H4 (cell line): ENCODE measurements at regions not wholly inside any gene's neighbourhood (a gene's known extent, or its start where the extent isn't known, plus 50 kb on each side); places are given as distances from the start of the nearest gene placed in this dataset.

Source experiments
- DNase-seq: peaks from one replicate; pipeline ENCODE4 v3.0.0-alpha.2; 2015; ENCODE audit warnings: low spot score

DNA sequence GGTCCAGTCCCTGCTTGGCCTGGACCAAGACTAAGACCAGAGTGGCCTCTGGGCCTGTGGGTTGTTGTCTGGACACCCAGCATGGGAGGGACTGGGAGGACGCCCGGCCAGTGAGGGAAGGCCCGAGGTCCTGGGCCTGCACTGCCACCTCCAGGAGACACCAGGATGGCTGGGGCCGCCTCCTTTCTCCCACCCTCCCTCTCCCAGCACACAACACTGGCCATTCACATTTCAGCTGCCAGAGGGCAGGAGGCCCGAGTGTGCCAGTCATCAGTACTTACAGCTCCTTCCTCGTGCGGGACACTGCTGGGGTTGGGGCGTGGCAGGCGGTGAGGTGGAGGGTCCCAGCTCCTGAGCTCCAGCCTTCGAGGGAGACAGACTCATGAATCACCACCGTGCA is 133.5 kb downstream of the ASB1 start:
- DNase-seq: no peak

DNA sequence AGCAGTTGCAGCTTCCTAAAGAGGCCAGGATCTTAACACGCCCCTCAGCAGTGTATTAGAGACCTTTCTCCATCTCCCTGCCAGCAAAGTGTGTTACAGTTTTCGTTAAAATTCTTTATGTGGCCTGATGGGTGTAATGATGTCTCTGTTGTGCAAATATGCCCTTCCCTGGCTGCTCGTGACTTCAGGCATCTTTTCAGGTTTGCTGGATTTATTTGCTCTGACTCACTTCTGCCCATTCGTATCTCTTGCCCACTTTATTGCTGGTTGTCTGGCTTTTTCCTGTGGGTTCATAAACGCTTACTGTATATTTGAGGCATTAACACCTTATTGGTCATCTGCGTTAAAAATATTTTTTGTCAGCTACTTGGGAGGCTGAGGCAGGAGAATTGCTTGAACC is 134.5 kb downstream of the ASB1 start:
- no peak for DNase-seq

DNA sequence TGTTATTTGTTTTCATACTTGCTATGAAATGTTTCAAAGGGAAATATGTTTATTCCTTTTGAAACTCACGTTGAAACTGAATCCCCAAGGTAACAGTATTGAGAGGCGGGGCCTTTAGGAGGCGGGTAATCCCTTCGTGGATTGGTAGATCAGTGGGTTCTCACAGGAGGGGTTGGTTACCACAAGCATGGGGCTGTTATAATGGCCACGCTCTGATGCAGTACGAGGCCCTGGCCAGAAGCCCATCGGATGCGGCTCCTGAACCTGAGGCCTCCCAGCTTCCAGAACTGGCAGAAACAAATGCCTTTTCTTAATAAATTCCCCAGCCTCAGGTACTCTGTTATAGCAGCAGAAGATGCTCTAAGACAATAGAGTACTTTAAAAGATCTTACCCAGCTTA is 135.7 kb downstream of the ASB1 start:
- DNase-seq: no peak

DNA sequence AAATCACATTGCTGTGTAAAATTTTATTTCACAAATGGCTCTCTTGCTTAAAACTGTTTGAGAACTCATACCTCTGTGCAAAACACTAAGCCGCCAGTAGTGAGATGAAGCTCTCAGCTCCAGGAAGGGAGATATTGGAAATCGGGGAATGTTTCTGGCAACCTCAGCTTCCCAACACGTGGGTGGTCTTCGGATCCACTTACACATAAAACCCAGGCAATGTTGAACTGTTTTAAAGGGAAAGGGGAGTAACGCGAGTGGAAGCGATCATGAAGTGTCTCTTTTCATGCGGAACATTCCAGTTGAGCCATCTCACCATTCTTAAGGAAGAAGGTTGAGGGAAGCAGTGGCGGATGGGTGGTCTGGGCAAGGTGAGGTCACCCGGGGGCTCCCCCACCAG is 136.8 kb downstream of the ASB1 start:
- no peak for DNase-seq

DNA sequence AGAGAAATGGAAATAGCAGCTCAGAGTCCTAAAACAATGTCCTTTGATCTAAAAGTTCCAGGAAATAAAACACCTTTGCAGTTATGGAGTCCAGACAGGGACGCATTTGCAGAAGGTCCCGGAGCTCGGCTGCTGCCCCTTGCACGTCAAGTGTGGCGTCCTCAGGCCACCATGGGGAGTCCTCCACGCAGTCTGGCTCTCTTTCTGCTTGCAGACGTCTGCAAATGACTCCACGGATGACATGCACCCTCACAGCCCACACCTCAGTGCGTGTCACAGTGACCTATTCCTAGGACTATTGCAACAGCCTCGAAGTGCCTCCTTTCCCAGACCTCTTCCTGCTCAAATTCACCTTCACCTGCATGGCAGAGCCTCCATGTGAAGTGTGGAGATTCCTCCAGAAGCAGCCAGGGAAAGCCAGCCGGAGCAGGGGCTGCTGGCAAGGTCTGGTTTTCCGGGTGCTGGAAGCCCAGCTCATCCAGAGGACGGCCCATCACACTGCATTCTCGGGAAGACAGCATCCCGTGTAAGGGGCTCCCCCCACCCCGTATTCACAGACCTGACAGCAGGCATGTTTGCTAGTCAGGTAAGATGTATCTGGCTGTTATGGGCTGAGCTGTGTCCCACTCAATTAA is 137.7 kb downstream of the ASB1 start:
- DNase-seq: no peak

DNA sequence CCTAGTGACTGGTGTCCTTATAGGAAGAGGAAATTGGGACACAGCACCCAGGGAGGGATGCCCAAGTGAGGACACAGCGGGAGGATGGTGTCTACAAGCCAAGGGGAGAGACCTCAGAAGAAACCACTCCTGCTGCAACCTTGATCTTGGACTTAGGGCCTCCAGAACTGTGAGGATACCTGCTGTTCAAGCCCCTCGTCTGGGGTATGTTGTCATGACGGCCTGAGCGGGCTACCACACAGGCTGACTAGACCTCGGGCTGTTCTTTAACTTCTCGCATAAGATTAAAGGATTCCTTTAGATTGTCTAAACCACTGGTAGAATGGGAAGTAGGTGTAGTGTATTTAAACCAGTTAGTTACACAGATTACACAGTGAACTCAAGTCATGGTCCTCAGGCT is 138.3 kb downstream of the ASB1 start:
- no peak for DNase-seq

DNA sequence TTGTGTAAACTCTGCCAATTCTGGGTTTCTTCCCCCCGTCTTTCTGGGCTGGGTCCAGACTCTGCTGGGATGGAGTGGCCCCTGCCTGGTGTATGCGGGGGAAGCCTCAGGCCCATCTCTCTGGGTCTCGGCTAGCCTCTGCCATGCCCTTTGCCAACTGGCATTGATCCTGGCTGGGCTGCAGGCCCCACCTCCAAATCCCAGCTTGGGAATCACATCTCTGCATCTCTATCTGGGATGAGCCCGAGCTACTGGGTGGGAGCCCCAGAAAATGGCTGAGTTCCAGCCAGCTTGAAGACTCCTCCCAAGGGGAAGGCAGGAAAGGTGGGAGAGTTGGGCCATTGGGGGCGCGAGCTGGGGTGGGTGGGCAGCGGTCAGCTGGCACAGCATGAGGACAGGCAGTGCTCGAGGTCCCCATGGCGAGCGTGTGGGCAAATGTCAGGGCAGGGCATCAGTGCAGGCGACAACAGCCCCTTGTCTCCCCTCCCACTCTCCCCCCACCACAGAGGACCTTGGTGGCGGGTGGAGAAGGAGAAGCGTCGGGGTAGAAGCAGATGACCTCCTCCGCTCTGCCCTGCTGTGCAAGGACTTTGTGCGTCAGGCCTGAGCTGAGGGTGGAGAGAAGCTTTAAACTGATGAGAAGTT is 139.4 kb downstream of the ASB1 start:
- no peak for DNase-seq

DNA sequence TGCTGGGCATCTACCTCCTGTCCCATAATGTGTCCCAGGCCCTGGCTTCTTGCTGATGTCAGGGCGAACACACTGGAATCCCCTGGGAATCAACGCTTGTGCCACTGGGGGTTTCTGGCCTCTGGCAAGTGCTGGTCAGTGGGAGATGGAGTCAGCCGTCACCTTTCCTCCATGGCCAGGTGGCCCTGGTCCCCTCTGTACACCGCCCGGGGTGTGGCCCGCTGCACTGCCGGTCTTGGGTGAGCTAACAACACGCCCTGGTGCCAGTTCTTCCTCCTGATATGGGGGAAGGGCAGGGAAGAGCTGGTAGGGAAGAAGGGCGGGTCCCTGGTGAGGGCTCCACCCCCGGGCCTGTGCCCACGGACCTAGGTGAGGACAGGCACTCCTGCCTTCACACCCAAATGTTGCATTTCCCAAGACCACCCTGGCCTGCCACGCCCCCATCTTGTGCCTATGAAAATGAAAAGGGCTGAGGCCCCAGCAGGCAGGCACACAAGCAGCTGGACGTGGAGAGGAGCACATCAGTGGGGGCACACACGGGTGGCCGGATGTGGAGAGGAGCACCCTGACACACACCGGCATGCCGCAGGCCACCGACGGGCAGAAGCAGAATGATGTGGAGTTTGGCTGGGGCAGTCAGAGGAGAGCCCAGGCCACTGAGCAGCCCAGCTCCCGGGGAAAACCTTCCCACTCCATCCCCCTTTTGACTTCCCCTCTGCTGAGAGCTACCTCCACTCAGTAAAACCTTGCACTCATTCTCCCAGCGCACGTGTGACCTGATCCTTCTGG is 140.5 kb downstream of the ASB1 start:
- DNase-seq: no peak

DNA sequence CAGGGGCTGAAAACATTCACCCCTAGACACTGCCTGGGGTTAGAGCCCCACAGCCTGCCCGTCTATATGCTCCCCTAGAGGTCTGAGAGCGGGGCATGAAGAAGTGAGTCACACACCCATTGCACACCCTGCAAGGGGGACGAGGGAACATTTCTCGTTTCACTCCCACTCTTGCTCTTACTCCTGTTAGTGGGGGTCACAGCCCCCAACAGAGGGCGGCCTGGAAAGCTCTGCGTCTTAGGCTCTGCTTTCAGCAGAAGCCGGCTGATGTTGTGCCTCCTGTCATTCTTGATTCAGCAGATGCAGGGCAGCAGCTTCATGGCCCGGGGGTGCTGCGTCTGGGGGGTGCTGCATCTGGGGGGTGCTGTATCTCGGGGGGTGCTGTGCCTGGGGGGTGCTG is 141.3 kb downstream of the ASB1 start:
- DNase-seq: no peak

DNA sequence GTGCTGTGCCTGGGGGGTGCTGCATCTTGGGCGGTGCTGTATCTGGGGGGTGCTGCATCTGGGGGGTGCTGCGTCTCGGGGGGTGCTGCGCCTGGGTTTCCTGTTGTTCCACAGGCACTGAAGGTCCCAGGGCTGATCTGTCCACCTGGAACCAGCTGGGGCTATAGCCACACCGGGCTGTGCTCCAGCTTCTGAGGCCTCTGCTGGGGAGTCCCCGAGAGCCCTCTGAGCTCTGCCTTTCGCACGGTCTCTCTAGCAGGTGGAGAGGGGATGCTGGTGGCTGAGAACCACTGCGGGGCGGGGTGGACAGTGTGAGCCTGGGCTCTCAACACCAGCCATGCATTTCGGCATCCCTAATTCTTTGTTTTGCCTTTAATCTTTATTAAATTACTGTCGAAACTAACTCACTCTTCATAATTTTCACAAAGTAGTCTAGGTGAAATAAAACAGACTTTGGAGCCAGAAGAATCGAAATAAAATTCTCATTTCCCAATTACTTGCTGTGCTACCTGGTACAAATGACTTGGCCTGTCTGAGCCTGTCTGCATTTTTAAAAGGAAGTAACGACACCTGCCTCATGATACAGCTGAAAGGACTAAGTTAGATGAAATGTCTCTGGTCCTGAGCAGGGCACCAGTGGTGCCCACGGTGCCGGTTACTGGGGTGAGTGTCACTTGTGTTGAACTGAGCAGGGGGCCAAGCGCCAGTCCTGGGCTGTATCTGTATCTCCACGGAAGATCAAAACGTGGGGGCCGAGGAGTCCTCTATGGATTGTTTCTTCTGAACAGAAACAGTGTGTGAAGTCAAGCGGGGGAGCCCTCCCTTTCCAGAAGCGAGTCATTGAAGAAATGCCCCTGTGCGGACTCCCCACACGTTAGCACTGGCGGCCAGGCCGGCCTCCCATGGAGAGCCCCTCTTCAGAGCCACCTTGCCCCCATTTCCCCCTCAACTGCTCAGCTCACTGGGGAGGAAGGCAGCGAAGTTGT is 142.0 kb downstream of the ASB1 start:
- no peak for DNase-seq

DNA sequence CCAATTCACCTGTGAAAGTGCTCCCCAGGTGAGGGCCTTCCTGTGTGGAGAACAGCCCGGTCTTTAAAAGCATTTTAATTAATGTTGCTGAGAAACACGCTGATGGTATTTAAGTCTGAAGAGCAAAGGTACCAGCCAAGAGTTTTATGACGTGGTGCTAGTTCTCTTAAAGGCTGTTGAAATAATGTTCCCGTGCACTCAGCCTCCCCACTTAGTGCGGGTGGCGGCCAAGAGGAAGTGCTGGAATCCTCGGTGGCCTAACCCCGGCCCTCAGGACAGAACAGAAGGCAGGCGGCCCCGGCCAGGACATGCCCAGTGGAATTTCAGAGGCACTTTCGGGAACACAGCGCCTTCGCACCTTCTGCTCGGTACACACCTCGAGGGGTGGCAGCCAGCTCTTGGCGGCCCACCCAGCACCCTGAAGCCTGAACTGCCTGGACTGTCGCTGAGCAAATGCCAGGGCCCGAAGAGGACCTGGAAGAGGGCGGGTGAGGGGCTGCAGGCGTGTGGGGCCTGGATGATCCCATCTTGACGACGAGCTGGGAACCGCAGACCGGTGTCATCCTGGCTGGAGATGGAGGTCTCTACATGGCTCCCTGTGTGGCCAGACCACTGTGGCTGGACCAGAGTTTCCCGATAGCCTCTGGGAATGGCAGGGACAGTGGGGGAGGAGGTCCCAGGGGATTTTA is 142.9 kb downstream of the ASB1 start:
- no peak for DNase-seq

DNA sequence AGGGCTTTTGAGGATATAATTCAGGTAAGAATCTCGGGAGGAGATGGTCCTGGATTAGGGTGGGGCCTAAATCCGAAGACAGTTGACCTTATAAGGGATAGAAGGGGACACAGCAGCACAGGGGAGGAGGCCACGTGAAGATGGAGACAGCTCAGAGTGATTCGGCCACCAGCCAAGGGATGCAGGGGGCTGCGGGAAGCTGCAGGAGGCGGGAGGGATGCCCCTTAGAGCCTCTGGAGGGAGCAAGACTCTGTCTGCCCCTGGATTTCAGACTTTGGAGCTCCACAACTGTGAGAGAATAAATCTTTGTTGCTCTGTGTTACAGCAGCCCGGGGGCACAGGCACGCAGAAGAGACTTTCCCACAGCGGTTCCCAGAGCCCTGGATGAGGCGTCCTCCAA is 143.7 kb downstream of the ASB1 start:
- DNase-seq: no peak

DNA sequence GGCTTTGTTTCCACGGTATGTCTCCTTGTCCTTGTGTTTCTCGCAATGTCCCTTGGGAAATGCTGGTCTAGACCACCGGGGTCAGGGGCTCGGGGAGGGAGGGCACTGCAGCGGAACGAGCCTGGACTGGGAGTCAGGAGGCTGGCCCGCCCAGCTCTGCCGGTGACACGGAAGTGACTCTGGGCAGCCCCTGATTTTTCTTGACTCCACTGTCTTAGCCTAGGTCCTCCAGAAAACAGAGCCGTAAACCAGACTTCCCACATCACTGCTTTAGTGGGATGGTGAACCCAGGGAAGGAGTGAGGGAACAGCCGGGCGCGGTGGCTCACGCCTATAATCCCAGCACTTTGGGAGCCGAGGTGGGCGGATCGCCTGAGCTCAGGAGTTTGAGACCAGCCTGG is 144.2 kb downstream of the ASB1 start:
- DNase-seq: no peak

DNA sequence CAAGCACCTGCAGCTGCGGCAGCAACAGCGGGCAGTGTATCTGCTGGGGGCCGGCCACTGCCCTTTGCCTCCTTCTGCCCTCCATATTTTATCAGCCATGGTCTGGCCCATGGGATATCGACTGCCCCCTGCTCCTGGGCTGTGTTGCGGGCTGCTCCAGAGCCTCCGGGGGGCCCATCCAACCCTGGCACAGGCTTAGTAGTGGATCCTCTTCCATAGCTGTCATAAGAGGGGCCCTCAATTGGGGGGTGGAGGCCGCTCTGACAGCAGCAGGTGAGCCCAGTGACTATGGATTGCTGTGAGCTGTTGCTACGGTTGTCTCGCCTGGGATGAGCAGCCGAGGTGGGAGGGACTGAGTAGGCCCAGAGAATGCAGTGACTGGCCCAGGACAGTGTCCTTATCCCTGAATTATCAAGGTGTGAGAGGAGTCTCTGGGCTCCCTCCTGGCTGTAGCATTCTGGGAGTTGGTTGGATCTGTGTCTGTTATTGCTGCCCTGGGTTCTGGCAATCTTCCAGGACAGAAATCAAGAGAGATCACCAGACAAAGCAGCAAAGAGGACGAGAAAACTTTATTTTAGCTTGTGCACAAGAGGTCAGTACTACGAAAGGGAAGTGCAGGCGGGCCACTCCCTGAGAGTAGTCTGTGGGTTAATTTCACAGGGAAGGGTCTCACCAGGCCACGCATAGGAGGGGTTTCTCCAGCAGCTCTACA is 145.1 kb downstream of the ASB1 start:
- no peak for DNase-seq

DNA sequence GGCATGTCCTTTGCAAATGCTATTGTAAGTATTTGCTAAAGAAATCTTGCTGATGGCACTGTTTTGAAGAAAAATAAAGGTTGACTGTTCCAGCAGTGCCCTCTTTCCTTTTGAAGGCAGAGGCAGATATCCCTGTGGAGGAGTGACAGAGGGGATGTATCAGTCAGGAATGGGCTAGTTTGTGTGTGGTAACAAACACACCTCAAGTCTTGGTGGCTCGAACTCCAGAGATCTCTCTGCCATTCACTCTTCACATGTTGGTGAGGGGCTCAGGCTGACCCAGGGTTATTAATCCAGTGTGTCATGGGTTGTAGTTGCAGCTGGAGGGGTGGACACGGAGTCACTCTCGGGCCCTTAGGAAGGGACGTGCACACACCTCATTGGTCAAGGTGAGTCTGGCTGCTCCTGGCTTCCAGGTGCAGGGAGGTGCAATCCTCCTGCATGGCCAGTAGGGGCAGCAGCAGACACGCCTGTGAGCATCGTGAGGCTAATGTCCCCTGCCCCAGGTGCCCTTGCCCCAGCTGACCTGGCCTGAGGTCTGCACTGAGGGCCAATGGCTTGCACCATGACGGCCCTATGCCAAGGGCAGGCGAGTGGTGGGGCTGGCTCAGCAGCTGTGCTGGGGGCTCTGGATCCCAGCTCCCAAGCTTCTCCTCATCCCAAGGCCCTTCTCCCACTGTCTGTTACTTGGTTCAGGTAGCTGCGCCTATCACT is 146.5 kb downstream of the ASB1 start:
- DNase-seq: no peak

DNA sequence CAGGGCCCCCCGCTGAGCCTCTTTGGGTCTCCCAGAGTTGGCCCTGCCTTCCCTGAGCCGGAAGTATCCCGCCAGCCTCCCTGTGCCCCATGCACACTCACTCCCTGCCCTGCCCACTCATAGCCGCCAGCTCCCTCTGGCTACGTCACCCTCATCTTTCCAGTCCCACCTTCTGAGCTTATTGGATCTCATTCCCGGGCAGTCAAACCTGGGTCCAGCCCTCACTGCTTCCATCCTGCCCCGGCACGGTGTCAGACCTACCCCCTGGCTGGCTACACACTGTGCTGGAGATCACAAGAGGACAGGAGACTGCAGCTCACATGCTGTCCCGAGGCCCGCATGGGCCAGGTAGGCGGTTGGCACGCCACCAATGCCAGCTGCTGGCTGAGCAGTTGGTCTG is 147.2 kb downstream of the ASB1 start:
- DNase-seq: no peak

DNA sequence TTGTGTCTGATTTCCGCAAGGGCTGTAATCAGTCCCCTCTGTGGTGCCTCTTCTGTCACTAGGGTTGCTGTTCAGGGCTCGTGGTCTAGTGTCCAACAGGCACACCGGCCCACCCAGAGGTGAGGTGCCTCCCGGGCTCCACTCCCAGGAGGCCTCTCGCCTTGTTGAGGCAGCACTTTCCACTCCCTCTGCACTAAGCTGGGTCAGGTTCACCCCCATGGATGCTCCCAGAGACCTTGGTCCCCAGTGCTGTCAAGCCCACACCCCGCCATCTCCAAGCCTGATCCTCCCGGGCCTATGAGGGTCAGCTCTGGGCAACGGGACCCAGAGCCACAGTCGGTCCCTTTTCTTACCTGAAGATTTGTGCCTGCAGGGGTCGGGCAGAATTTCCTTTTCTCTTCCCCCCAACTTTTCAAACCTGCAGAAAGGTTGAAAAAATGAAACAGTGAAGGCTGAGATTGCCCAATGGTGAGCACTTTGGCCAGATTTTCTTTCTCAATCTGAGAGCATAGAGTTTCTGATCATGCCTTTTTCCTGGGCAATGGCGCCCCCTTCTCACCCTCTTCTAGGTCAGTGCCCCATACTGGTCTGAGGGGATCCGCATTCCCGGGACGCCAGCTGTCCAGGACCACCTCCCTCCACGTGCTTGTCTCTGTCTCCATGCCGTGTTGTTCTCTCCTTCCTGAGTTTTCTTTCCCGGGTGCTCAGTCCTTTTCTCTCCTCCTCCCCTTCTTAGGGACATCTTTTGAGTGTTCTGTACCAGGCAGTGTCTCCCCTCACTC is 148.0 kb downstream of the ASB1 start:
- DNase-seq: no peak

DNA sequence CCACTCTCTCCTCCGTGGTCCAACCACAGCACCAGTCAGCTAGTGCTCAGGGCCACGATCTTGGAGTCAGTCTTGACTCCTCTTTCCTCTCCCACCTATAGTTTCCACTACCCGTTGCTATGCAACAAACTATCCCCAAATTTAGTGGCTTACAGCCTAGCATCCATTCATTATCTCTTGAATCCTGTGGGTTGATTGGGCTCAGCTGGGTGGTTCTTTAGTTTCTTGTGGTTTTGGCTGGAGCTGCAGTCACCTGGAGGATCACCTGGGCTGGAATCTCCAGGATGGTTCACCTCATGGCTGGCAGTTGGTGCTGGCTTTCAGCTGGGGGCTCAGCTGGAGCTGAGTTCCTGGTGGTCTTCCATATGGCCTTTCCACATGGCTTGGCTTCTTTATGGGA is 149.9 kb downstream of the ASB1 start:
- no peak for DNase-seq

DNA sequence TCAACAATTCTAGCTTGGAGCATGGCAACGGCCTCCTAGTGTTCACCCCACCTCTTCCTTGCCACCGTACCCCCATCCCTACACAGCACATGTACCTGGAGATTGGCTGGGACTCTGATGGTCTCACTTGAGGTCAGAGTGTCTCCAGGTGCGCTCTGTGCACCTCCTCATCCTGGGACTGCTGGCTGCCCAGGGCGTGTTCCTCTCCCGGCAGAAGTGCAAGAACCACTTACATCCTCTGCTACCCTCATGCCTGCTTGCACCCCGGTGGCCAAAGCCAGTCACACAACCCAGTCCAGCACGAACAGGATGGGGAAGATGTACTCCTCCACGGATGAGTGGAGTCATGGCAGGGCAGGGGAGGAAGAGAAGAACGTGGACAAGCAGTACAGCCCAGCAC is 151.5 kb downstream of the ASB1 start:
- no peak for DNase-seq
